ENCODE measurements at regions not wholly inside any gene's neighbourhood (a gene's known extent, or its start where the extent isn't known, plus 50 kb on each side); places are given as distances from the start of the nearest gene placed in this dataset.

- TF ChIP-seq CTCF (IDR thresholded peaks at IDR 0.05) (no peak), POLR2A (IDR thresholded peaks at IDR 0.05) (no peak), POLR2AphosphoS5 (IDR thresholded peaks at IDR 0.05) (no peak), EP300 (IDR thresholded peaks at IDR 0.05) (no peak)
Observed at GRCh38 chr3:147730284-147730683, 321.1 kb downstream of the ZIC1 start.
